HG03045 (cell line): ENCODE measurements at regions not wholly inside any gene's neighbourhood (a gene's known extent, or its start where the extent isn't known, plus 50 kb on each side); places are given as distances from the start of the nearest gene placed in this dataset.

ENCODE experiments used
- ATAC-seq: cut with Tn5 transposase; IDR thresholded peaks from one replicate; pipeline ENCODE4 v1.9.1; 2021; ENCODE audit warnings: mild to moderate bottlenecking, moderate library complexity; ENCODE audit not compliant: unreplicated experiment

DNA sequence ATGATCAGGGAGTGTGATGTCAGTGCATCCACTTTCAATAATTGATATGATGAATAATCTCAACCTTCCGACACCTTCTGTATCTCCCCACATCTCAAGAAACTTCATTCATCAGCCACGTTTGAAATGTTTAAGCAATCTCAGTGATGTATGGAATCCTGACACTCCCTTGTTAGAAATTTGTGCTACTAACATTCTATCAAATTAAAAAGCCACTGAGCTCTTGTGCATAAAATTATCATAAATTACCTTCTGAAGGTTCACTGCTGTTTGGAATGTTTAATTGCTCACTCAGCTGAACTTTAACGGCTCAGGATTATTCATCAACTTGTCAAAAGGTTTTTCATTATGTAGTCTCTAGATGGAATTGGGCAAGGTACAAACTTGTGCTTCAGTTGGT lies 108.4 kb upstream of the DPH6 start:
- ATAC-seq: no peak

- ATAC-seq: no peak
These were observed 111.8 kb upstream of the DPH6 start for GRCh38 chr15:35657679-35658311.

- ATAC-seq: no peak
These were observed 118.0 kb upstream of the DPH6 start for GRCh38 chr15:35663956-35664355.

DNA sequence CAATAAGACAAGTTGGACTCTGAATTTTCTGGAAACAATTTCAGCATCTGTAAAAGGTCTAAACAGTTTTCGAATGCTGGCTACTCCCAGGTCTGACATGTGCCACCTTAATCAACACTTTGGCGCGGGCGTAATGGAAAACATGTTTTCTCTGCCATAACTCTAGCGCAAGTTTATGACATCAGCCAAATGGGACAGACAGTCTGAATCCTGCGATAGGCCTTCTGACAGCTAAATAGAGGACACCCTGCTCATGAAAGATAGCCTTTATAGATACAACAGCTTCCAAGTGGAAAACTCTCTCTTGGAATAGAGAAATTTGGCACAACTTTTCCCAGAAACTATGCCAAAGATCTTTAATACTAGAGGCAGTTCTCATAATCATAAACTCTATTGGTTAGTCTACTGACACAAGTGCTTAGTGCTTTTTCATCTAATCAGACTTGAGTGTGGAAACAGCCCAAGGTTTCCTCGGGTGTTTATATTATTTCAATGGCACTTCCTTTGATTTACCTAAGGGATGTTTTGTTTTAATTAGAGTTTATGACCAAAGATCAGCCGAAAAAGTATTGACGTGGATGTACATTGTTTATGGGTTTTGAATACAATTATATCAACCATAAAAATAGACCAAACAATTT lies 120.1 kb upstream of the DPH6 start:
- no peak for ATAC-seq

GRCh38 chr15:35667908-35668307 lies 121.9 kb upstream of the DPH6 start:
- no peak for ATAC-seq

DNA sequence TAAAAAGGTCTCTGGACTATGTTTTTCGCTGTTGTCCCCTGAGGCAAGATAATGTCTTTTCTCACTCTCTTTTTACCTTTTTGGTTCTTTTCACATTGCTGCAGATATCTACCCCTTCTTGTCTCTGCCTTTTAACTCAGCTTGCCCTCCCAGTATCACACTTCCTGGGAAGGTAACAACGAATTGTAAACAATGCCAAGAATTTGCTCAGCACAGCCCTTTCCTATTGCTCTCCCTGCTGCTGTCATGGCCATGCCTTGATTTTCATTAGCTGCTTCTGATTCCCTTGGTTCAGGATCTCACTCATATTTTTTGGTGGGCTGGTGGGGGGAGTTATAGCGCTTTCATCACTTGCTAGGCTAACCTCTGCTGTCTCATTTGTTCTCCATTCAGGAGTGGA lies 123.1 kb upstream of the DPH6 start:
- ATAC-seq: no peak

DNA sequence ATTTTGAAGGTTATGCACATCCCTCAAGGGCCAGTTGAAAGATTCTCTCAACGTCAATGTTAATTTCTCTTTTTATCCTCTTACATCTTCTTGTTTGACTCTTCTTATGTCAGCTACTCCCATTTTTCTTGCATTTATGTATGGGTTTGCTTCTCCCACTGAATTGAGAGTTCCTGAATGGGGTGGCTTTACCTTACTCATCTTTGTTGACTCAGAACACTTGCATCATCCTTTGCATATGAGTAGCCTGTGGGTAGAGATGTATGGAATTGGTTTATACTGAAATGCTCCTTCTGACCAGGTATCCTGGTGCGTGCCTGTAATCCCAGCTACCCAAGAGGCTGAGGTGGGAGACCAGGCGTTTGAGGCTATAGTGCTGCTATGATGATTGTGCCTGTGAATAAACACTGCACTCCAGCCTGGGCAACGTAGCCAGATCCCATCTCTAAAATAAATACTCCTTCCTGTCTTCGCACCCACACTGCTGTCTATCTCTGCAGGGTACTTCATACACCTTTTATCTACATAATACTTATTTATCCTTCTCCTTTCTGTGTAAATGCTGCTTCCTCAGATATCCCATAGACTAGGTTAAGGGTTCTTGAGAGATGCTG lies 123.6 kb upstream of the DPH6 start:
- no peak for ATAC-seq

DNA sequence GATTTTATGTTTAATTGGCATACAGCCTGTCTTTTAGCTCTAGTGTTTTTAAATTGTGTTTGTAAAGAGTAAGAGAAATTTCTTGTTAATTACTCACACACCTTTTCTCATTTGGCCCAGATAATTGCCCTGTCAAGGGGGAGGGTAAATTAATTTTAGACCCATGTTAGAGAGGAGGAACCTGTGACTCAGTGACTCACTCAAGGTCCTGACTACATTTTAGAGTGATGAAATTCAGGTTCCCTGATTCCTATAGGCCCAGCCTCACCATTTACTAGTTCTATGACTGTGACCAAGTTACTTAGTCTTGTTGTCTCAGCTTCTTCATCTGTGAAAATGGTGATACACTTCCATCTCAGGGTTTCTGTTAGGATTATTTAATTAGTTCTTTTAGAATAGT lies 125.2 kb upstream of the DPH6 start:
- ATAC-seq: no peak

- ATAC-seq: no peak
These were observed 126.0 kb upstream of the DPH6 start for GRCh38 chr15:35671981-35672380.

DNA sequence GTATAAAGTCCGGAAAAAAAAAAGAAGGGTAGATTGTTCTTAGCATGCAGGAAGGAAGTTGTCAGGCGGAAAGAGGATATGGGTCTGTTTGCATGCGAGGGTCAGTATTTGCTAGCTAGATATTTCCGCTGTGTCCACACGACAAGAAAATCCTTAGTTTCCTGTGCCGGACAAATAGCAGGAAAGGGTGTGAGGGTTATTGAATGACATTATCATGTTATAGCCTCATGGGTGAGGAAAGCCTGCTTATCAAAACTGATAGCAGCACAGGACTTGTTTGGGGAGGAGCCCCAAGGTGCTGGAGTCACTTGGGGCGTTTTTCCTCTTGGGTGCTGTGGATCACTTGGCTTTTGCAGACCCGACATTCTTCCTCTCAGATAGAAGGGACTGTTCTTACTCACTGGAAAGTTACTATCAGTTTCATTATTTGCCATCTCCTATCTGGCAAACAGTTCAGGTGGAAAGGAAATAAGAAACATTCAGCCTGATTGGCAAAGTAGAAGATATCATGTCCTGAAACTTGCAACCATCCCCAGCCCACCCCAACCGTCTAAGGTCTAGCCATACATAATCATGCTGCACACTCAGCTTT lies 127.2 kb upstream of the DPH6 start:
- ATAC-seq: no peak

GRCh38 chr15:35674873-35675781 lies 129.2 kb upstream of the DPH6 start:
- ATAC-seq: no peak

GRCh38 chr15:35678774-35679173 lies 132.8 kb upstream of the DPH6 start:
- ATAC-seq: no peak

GRCh38 chr15:35679186-35679585 lies 133.2 kb upstream of the DPH6 start:
- ATAC-seq: no peak

DNA sequence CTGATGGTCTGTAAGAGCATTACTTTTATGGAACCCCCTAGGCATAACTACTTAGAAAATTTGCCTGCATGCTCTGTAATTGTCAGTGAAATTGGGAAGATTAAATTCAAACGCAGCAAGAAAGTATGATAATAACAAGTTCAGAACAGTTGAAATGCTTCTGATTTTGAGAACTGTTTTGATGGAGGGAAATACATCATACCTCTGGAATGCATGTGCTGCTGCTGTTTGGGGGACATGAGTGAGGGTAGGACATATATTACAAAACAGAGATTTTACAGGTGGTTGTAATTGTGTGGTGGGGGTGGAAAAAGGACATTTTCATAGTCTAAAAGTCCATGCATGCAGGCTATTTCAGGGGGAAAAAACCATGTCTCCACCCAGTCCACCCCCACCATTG lies 135.0 kb upstream of the DPH6 start:
- ATAC-seq: no peak

DNA sequence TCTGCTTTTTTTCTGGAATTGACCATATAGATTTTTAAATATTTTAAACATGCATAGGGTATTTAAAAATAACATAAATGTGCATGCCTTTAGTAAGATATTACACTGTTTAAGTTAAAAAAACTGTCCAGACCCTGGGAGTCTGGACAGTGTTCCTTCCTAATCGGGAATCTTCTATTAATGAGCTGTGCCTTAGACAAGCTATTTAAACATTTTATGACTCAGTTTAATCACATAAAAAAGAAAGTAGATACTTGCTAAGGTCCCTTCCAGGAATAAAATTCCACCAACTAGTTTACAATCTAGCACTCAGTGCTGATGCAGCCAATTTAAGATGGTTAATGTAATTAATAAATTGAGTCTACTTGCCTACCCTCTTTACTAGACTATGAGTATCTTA lies 140.4 kb upstream of the DPH6 start:
- ATAC-seq: no peak

DNA sequence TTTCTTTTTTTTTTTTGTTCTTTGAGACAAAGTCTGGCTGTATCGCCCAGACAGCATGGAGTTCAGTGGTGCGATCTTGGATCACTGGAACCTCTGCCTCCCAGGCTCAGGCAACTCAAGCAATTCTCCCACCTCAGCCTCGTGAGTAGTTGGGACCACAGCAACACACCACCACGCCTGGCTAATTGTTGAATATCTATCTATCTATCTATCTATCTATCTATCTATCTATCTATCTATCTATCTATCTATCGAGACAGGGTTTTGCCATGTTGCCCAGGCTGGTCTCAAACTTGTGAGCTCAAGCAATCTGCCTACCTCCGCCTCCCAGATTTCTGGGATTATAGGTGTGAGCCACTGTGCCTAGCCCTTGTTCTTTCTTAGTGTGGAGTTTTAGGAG lies 143.3 kb upstream of the DPH6 start:
- ATAC-seq: no peak

DNA sequence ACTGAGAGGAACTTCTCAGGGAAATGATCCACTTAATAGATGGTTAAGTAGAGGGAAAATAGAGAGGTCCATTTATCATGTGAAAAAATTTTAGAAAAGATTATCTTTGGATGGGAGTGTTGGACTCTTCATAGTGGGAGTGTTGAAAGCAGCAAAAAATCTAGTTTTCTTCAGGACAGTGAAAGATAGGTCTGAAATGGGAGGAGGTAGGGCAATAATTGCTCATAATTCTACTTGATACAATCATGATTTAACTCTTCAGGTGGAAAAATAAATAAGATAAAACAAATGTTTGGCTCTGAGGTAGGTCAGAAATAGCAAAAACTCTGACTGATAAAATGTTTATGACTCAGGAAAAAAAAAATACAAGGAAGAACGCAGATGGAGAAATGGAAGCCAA lies 144.1 kb upstream of the DPH6 start:
- no peak for ATAC-seq

DNA sequence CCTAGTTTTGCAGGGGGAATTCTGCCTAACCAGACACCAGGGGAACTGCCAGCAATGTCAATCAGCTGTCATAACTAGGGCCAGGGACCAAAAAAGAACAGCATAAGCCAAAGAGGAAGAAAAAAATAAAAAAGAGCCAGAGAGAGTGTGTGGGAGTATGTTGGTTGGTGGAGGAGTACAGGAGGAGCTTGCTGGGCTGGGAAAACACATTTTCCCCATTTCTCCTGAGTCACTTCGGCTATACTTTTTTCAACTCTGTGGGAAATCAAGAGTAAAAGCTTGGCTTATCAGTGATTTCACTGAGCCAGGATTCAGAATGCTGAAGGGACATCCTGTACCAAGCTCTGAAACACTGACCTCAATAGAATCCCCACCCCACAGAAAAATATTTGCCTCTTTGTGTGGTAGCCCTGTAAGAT lies 144.7 kb upstream of the DPH6 start:
- ATAC-seq: no peak

DNA sequence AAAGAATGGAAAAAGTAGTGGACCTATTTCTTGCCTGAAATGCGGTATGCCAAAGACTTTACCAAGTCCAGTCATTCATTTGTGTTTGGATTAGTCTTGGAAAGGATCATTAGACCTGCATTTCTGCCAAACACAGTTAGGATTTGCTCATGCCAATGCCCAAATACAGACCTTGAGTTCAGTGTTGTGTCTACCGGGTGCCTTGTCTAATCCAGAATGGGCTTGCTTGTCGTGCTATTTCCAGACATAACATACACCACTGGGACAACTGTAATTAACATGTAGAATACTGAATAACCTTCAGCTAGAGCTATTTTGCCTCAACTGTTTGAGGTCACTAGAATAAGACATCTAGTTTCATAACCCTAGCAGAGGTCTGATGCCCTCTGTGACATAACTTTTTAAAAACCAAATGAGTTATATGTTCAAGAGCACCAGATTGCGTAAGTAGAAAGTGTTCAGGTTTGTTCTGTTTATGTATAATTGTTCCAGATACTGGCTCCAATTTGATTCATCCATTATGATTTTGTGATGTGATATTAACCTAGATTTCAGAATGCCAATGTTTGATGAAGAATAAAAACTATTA lies 145.3 kb upstream of the DPH6 start:
- ATAC-seq: no peak

- no peak for ATAC-seq
These were observed 146.2 kb upstream of the DPH6 start for GRCh38 chr15:35691891-35692867.
